ENCODE measurements at regions not wholly inside any gene's neighbourhood (a gene's known extent, or its start where the extent isn't known, plus 50 kb on each side); places are given as distances from the start of the nearest gene placed in this dataset.

GRCh38 chr2:3059141-3059925 is 318.3 kb downstream of the EIPR1 start:
- no peak for DNase-seq

GRCh38 chr2:3054066-3054465 is 323.6 kb downstream of the EIPR1 start:
- DNase-seq: no peak

- no peak for DNase-seq
Observed at GRCh38 chr2:3051266-3051665, 326.4 kb downstream of the EIPR1 start.

GRCh38 chr2:3046170-3046865 is 331.3 kb downstream of the EIPR1 start:
- no peak for DNase-seq

- no peak for DNase-seq
Observed at GRCh38 chr2:3045318-3045921, 332.2 kb downstream of the EIPR1 start.

GRCh38 chr2:3044587-3045317 is 332.9 kb downstream of the EIPR1 start:
- no peak for DNase-seq

GRCh38 chr2:3043726-3044125 is 333.9 kb downstream of the EIPR1 start:
- no peak for DNase-seq

GRCh38 chr2:3042601-3043585 is 334.7 kb downstream of the EIPR1 start:
- DNase-seq: no peak

GRCh38 chr2:3041841-3042600 is 335.6 kb downstream of the EIPR1 start:
- DNase-seq: no peak

GRCh38 chr2:3041246-3041645 is 336.4 kb downstream of the EIPR1 start:
- no peak for DNase-seq

GRCh38 chr2:3040496-3041140 is 337.0 kb downstream of the EIPR1 start:
- no peak for DNase-seq

GRCh38 chr2:3040066-3040428 is 337.6 kb downstream of the EIPR1 start:
- DNase-seq: no peak

- DNase-seq: no peak
Observed at GRCh38 chr2:3039188-3040065, 338.2 kb downstream of the EIPR1 start.

GRCh38 chr2:3038636-3039035 is 339.0 kb downstream of the EIPR1 start:
- DNase-seq: no peak

GRCh38 chr2:3037196-3038194 is 340.1 kb downstream of the EIPR1 start:
- no peak for DNase-seq

GRCh38 chr2:3036432-3037125 is 341.0 kb downstream of the EIPR1 start:
- DNase-seq: no peak

GRCh38 chr2:3035385-3036050 is 342.1 kb downstream of the EIPR1 start:
- no peak for DNase-seq
